MM.1S (cell line): ENCODE measurements at regions not wholly inside any gene's neighbourhood (a gene's known extent, or its start where the extent isn't known, plus 50 kb on each side); places are given as distances from the start of the nearest gene placed in this dataset.

Experiments used
- DNase-seq: peaks from one replicate; pipeline ENCODE4 v3.0.0-alpha.2; 2015
- H2AFZ ChIP-seq: fragments of 300-600 bp; sonication (generic); 2 replicates; pipeline ENCODE4 v1.6.0; 2016; ENCODE audit warnings: antibody characterized with exemption, low read length
- H3F3A ChIP-seq: fragments of 300-600 bp; sonication (generic); 2 replicates; pipeline ENCODE4 v1.6.1; 2016; ENCODE audit warnings: mild to moderate bottlenecking, antibody characterized with exemption, low read length, moderate library complexity, mixed read lengths; ENCODE audit not compliant: insufficient read depth
- H3K27ac ChIP-seq: fragments of 300-600 bp; sonication (generic); 2 replicates; pipeline ENCODE4 v1.5.1; 2016; ENCODE audit warnings: mild to moderate bottlenecking, low read length
- H3K27me3 ChIP-seq: fragments of 300-600 bp; sonication (generic); replicated peaks from 2 replicates; pipeline ENCODE4 v1.6.0; 2016; ENCODE audit warnings: low read length; ENCODE audit not compliant: insufficient read depth
- H3K36me3 ChIP-seq: fragments of 300-600 bp; sonication (generic); replicated peaks from 2 replicates; pipeline ENCODE4 v1.6.1; 2016; ENCODE audit warnings: mild to moderate bottlenecking, low read length, mixed read lengths; ENCODE audit not compliant: insufficient read depth
- H3K4me1 ChIP-seq: fragments of 300-600 bp; sonication (generic); 2 replicates; pipeline ENCODE4 v1.6.1; 2016; ENCODE audit warnings: low read length, mixed read lengths
- H3K4me2 ChIP-seq: fragments of 300-600 bp; sonication (generic); 2 replicates; pipeline ENCODE4 v1.6.0; 2016; ENCODE audit warnings: low read depth, low read length
- H3K4me3 ChIP-seq: fragments of 300-600 bp; sonication (generic); 2 replicates; pipeline ENCODE4 v1.5.1; 2016; ENCODE audit warnings: low read length, mixed read lengths
- H3K79me2 ChIP-seq: fragments of 300-600 bp; sonication (generic); 2 replicates; pipeline ENCODE4 v1.6.1; 2016; ENCODE audit warnings: mixed run types, low read length, mixed read lengths
- H3K9ac ChIP-seq: fragments of 300-600 bp; sonication (generic); 2 replicates; pipeline ENCODE4 v1.6.1; 2016; ENCODE audit warnings: low read length, mixed read lengths
- H3K9me2 ChIP-seq: fragments of 300-600 bp; sonication (generic); replicated peaks from 2 replicates; pipeline ENCODE4 v1.6.1; 2016; ENCODE audit warnings: mild to moderate bottlenecking, low read length, mixed read lengths; ENCODE audit not compliant: insufficient read depth
- H3K9me3 ChIP-seq: fragments of 300-600 bp; sonication (generic); replicated peaks from 2 replicates; pipeline ENCODE4 v1.6.1; 2016; ENCODE audit warnings: mild to moderate bottlenecking, low read length, mixed read lengths; ENCODE audit not compliant: insufficient read depth
- H4K20me1 ChIP-seq: fragments of 300-600 bp; sonication (generic); 2 replicates; pipeline ENCODE4 v1.6.1; 2016; ENCODE audit warnings: mild to moderate bottlenecking, low read length, moderate library complexity, mixed read lengths; ENCODE audit not compliant: insufficient read depth
- CTCF ChIP-seq: fragments of 300-600 bp; sonication (generic); IDR thresholded peaks from 2 replicates; pipeline ENCODE4 v1.5.1; 2016; ENCODE audit warnings: antibody characterized with exemption, low read length, mixed read lengths
- EZH2 ChIP-seq: fragments of 300-600 bp; sonication (generic); optimal IDR thresholded peaks from 2 replicates; pipeline ENCODE3; 2017; ENCODE audit warnings: low read depth, mild to moderate bottlenecking, antibody characterized with exemption, low read length, mixed read lengths
- EZH2phosphoT487 ChIP-seq: fragments of 300-600 bp; sonication (generic); IDR thresholded peaks from 2 replicates; pipeline ENCODE4 v1.6.1; 2018; ENCODE audit warnings: antibody characterized with exemption, low read length

GRCh38 chr10:107409522-107409921, 245.0 kb upstream of the SORCS1 start:
- H3K9me2 ChIP-seq, result no peaks in the 10 kb centered on the region
- H2AFZ ChIP-seq, result no peak overlapping the region
- no peak for TF ChIP-seq EZH2
- no peak for TF ChIP-seq EZH2phosphoT487
- peak; percentile 31 for TF ChIP-seq CTCF
- no peaks in the 10 kb centered on the region for H3K27me3 ChIP-seq
- H3K4me2 ChIP-seq, result no peak overlapping the region
- no peaks in the 10 kb centered on the region for H4K20me1 ChIP-seq
- no peaks in the 10 kb centered on the region for H3K9me3 ChIP-seq
- peak; percentile 16 for DNase-seq
- no peaks in the 10 kb centered on the region for H3F3A ChIP-seq
- no peaks in the 10 kb centered on the region for H3K36me3 ChIP-seq
- no peaks in the 10 kb centered on the region for H3K79me2 ChIP-seq
- H3K9ac ChIP-seq, result no peak overlapping the region
- H3K27ac ChIP-seq, result no peak overlapping the region
- H3K4me3 ChIP-seq, result no peak overlapping the region
- no peaks in the 10 kb centered on the region for H3K4me1 ChIP-seq

DNA sequence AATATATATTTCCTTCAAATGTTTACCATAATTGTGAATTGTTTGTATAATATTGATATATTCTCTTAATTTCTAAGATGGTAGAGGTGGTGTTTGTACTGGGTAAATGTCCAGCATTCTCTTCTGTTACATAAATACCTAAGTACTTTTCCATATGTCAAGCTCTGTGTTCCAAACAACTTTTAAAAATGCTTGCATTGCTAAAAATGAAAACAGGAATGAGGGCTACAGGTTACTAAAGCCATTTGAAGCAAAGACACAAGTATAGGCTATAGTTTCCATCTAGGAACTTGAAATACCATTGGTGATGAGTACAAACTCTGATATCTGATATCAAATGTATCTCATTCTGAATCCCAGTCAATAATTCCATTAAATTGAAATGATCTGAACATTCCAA, 233.6 kb upstream of the SORCS1 start:
- Histone ChIP-seq H3K36me3 (no peaks in the 10 kb centered on the region), H3K9me2 (no peaks in the 10 kb centered on the region), H3K79me2 (no peaks in the 10 kb centered on the region), H3K4me2 (no peak overlapping the region), H3K9ac (no peak overlapping the region), H4K20me1 (no peaks in the 10 kb centered on the region), H3K27ac (no peak overlapping the region), H3K27me3 (no peaks in the 10 kb centered on the region), H3K4me1 (no peaks in the 10 kb centered on the region), H3F3A (no peaks in the 10 kb centered on the region), H3K4me3 (no peak overlapping the region), H2AFZ (no peak overlapping the region), H3K9me3 (no peaks in the 10 kb centered on the region)
- DNase-seq, result no peak
- TF ChIP-seq CTCF (no peak), EZH2phosphoT487 (no peak), EZH2 (no peak)

GRCh38 chr10:107391901-107392300, 227.4 kb upstream of the SORCS1 start:
- DNase-seq, result no peak
- TF ChIP-seq CTCF (no peak), EZH2phosphoT487 (no peak), EZH2 (no peak)

More at GRCh38 chr10:107391901-107392300, 227.4 kb upstream of the SORCS1 start:
- H3K27ac ChIP-seq, result no peak overlapping the region
- H2AFZ ChIP-seq, result no peak overlapping the region
- no peaks in the 10 kb centered on the region for H3K79me2 ChIP-seq
- H3K4me2 ChIP-seq, result no peak overlapping the region
- H3K9me2 ChIP-seq, result no peaks in the 10 kb centered on the region
- H3K9me3 ChIP-seq, result no peaks in the 10 kb centered on the region
- H3F3A ChIP-seq, result no peaks in the 10 kb centered on the region
- H4K20me1 ChIP-seq, result no peaks in the 10 kb centered on the region
- H3K27me3 ChIP-seq, result no peaks in the 10 kb centered on the region
- no peak overlapping the region for H3K4me3 ChIP-seq
- H3K36me3 ChIP-seq, result no peaks in the 10 kb centered on the region
- no peaks in the 10 kb centered on the region for H3K4me1 ChIP-seq
- no peak overlapping the region for H3K9ac ChIP-seq
